ENCODE measurements at regions not wholly inside any gene's neighbourhood (a gene's known extent, or its start where the extent isn't known, plus 50 kb on each side); places are given as distances from the start of the nearest gene placed in this dataset.

- H3K9me2 ChIP-seq (ENCODE audit: insufficient read depth, low read length), result no peaks in the 10 kb centered on the region
- no peak overlapping the region for H3K4me3 ChIP-seq (ENCODE audit: low read length)
- no peaks in the 10 kb centered on the region for H3K79me2 ChIP-seq (replicated peaks; ENCODE audit: insufficient read depth, low read length)
- H3K9ac ChIP-seq (ENCODE audit: low read length), result no peak overlapping the region
- H3K4me2 ChIP-seq (ENCODE audit: low read length), result no peak overlapping the region
- no peak overlapping the region for H3K27ac ChIP-seq (ENCODE audit: low read length)
- H3F3A ChIP-seq (ENCODE audit: insufficient read depth, low read length, poor library complexity, severe bottlenecking), result no peaks in the 10 kb centered on the region
- peaks cover 6% of the 10 kb centered on the region for H3K9me3 ChIP-seq (ENCODE audit: low read length)
- H2AFZ ChIP-seq (ENCODE audit: low read depth, low read length), result no peak overlapping the region
- TF ChIP-seq CTCF (IDR thresholded peaks at IDR 0.05; ENCODE audit: poor library complexity, severe bottlenecking) (no peak), SMC3 (conservative IDR thresholded peaks at IDR 0.05; ENCODE audit: poor library complexity) (no peak), EP300 (conservative IDR thresholded peaks at IDR 0.05; ENCODE audit: poor library complexity, severe bottlenecking) (no peak)
- TF ChIP-seq, protein P1, sequence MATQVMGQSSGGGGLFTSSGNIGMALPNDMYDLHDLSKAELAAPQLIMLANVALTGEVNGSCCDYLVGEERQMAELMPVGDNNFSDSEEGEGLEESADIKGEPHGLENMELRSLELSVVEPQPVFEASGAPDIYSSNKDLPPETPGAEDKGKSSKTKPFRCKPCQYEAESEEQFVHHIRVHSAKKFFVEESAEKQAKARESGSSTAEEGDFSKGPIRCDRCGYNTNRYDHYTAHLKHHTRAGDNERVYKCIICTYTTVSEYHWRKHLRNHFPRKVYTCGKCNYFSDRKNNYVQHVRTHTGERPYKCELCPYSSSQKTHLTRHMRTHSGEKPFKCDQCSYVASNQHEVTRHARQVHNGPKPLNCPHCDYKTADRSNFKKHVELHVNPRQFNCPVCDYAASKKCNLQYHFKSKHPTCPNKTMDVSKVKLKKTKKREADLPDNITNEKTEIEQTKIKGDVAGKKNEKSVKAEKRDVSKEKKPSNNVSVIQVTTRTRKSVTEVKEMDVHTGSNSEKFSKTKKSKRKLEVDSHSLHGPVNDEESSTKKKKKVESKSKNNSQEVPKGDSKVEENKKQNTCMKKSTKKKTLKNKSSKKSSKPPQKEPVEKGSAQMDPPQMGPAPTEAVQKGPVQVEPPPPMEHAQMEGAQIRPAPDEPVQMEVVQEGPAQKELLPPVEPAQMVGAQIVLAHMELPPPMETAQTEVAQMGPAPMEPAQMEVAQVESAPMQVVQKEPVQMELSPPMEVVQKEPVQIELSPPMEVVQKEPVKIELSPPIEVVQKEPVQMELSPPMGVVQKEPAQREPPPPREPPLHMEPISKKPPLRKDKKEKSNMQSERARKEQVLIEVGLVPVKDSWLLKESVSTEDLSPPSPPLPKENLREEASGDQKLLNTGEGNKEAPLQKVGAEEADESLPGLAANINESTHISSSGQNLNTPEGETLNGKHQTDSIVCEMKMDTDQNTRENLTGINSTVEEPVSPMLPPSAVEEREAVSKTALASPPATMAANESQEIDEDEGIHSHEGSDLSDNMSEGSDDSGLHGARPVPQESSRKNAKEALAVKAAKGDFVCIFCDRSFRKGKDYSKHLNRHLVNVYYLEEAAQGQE (IDR thresholded peaks at IDR 0.05; ENCODE audit: borderline replicate concordance), result no peak
- H3K36me3 ChIP-seq (ENCODE audit: insufficient read depth, low read length), result peaks cover 5% of the 10 kb centered on the region
- H4K20me1 ChIP-seq (ENCODE audit: insufficient read depth), result no peaks in the 10 kb centered on the region
- no peaks in the 10 kb centered on the region for H3K27me3 ChIP-seq (ENCODE audit: insufficient read depth, low read depth, low read length)
Measured at GRCh38 chr15:77781151-77781945, 148.6 kb upstream of the LINGO1 start.

GRCh38 chr15:77778802-77779201 lies 146.1 kb upstream of the LINGO1 start:
- H3K79me2 ChIP-seq (replicated peaks; ENCODE audit: insufficient read depth, low read length), result no peaks in the 10 kb centered on the region
- peaks cover 6% of the 10 kb centered on the region for H3K9me3 ChIP-seq (ENCODE audit: low read length)
- H3K4me3 ChIP-seq (ENCODE audit: low read length), result no peak overlapping the region
- no peak overlapping the region for H3K4me2 ChIP-seq (ENCODE audit: low read length)
- H3K36me3 ChIP-seq (ENCODE audit: insufficient read depth, low read length), result peaks cover 5% of the 10 kb centered on the region
- H4K20me1 ChIP-seq (ENCODE audit: insufficient read depth), result no peaks in the 10 kb centered on the region
- no peaks in the 10 kb centered on the region for H3K9me2 ChIP-seq (ENCODE audit: insufficient read depth, low read length)
- no peak overlapping the region for H3K27ac ChIP-seq (ENCODE audit: low read length)
- no peak for TF ChIP-seq EP300 (conservative IDR thresholded peaks at IDR 0.05; ENCODE audit: poor library complexity, severe bottlenecking)
- no peak for TF ChIP-seq CTCF (IDR thresholded peaks at IDR 0.05; ENCODE audit: poor library complexity, severe bottlenecking)
- TF ChIP-seq, protein P1 (IDR thresholded peaks at IDR 0.05; ENCODE audit: borderline replicate concordance), result no peak
- no peak for TF ChIP-seq POLR2AphosphoS5 (IDR thresholded peaks at IDR 0.05)
- TF ChIP-seq EZH2 (IDR thresholded peaks at IDR 0.05; ENCODE audit: borderline replicate concordance, insufficient read depth, low read length, poor library complexity, severe bottlenecking), result no peak
- no peak for TF ChIP-seq SMC3 (conservative IDR thresholded peaks at IDR 0.05; ENCODE audit: poor library complexity)
- no peak for TF ChIP-seq TAF1 (IDR thresholded peaks at IDR 0.05; ENCODE audit: low read depth)
- TF ChIP-seq RAD21 (conservative IDR thresholded peaks at IDR 0.05), result no peak
- TF ChIP-seq MXI1 (conservative IDR thresholded peaks at IDR 0.05; ENCODE audit: poor library complexity, severe bottlenecking), result no peak
- H3K27me3 ChIP-seq (ENCODE audit: insufficient read depth, low read depth, low read length), result no peaks in the 10 kb centered on the region
- H3F3A ChIP-seq (ENCODE audit: insufficient read depth, low read length, poor library complexity, severe bottlenecking), result no peaks in the 10 kb centered on the region
- H3K9ac ChIP-seq (ENCODE audit: low read length), result no peak overlapping the region
- H2AFZ ChIP-seq (ENCODE audit: low read depth, low read length), result no peak overlapping the region

Data from neural cell (in vitro differentiated cells).